DND-41 (cell line): ENCODE measurements at regions not wholly inside any gene's neighbourhood (a gene's known extent, or its start where the extent isn't known, plus 50 kb on each side); places are given as distances from the start of the nearest gene placed in this dataset.
"Not testable (repeated sequence)": the region's sequence is repeated elsewhere in the genome, so short reads cannot be mapped to it uniquely, and the experiment has no call there.

ENCODE experiments used
- ATAC-seq: fragments of 200-7000 bp; cut with Tn5 transposase; 3 replicates; pipeline ENCODE4 v1.9.1; 2021; ENCODE audit warnings: low read depth; ENCODE audit not compliant: insufficient read depth
- DNase-seq: peaks from one replicate; pipeline ENCODE4 v3.0.0-alpha.2; 2020
- H2AFZ ChIP-seq: 2 replicates; pipeline ENCODE4 v1.6.0; 2012; ENCODE audit warnings: low read depth, low read length
- H3K27ac ChIP-seq: 2 replicates; pipeline ENCODE4 v1.5.1; 2012; ENCODE audit warnings: low read length, inconsistent platforms
- H3K27me3 ChIP-seq: fragments of 200-600 bp; sonication (generic); 2 replicates; pipeline ENCODE4 v1.6.0; 2012; ENCODE audit warnings: low read length, mild to moderate bottlenecking, inconsistent platforms; ENCODE audit not compliant: insufficient read depth, poor library complexity
- H3K36me3 ChIP-seq: 2 replicates; pipeline ENCODE4 v1.5.1; 2012; ENCODE audit warnings: low read length, inconsistent platforms; ENCODE audit not compliant: insufficient read depth
- H3K4me1 ChIP-seq: 2 replicates; pipeline ENCODE4 v1.5.1; 2012; ENCODE audit warnings: mild to moderate bottlenecking, low read length; ENCODE audit not compliant: insufficient read depth
- H3K4me2 ChIP-seq: 2 replicates; pipeline ENCODE4 v1.6.0; 2012; ENCODE audit warnings: mild to moderate bottlenecking, moderate library complexity, low read length, inconsistent platforms; ENCODE audit not compliant: insufficient read depth
- H3K4me3 ChIP-seq, 2 experiments: fragments of 200-600 bp in 1 of 2; shearing (Covaris generic) in 1 of 2; 2 replicates each; pipeline ENCODE4 v1.5.1; 2012 to 2016; ENCODE audit warnings: inconsistent platforms in 2 of 2, low read length in 2 of 2, mild to moderate bottlenecking in 2 of 2, low read depth in 1 of 2, moderate library complexity in 1 of 2
- H3K79me2 ChIP-seq: 2 replicates; pipeline ENCODE4 v1.6.0; 2012; ENCODE audit warnings: low read length, inconsistent platforms; ENCODE audit not compliant: insufficient read depth
- H3K9ac ChIP-seq: 2 replicates; pipeline ENCODE4 v1.6.0; 2012; ENCODE audit warnings: low read depth, mild to moderate bottlenecking, inconsistent platforms, low read length, moderate library complexity
- H3K9me3 ChIP-seq: 2 replicates; pipeline ENCODE4 v1.5.1; 2012; ENCODE audit warnings: low read length, moderate library complexity, mild to moderate bottlenecking, inconsistent platforms; ENCODE audit not compliant: insufficient read depth, severe bottlenecking
- H4K20me1 ChIP-seq: 2 replicates; pipeline ENCODE4 v1.6.0; 2012; ENCODE audit warnings: low read length; ENCODE audit not compliant: insufficient read depth
- CTCF ChIP-seq: IDR thresholded peaks from 2 replicates; pipeline ENCODE4 v1.5.1; 2012; ENCODE audit warnings: borderline replicate concordance, low read length, moderate library complexity, mild to moderate bottlenecking; ENCODE audit not compliant: poor library complexity, severe bottlenecking; ENCODE audit errors: extremely low read depth
- EZH2 ChIP-seq: IDR thresholded peaks from 3 replicates; pipeline ENCODE4 v1.6.1; 2012; ENCODE audit warnings: borderline replicate concordance, low read depth, mild to moderate bottlenecking, moderate library complexity, low read length, inconsistent platforms; ENCODE audit not compliant: severe bottlenecking

- Histone ChIP-seq H3K79me2 (no peaks in the 10 kb centered on the region), H3K4me3 (no peak overlapping the region), H3K36me3 (no peaks in the 10 kb centered on the region), H3K27me3 (no peaks in the 10 kb centered on the region), H3K4me2 (no peak overlapping the region), H3K9ac (no peak overlapping the region), H3K9me3 (no peaks in the 10 kb centered on the region), H4K20me1 (no peaks in the 10 kb centered on the region), H2AFZ (no peak overlapping the region), H3K4me1 (no peaks in the 10 kb centered on the region), H3K27ac (no peak overlapping the region)
- DNase-seq: no peak
- TF ChIP-seq CTCF: no peak
- TF ChIP-seq EZH2: no peak
- ATAC-seq: no peak
Measured at GRCh38 chr22:22756109-22756508, 111.7 kb downstream of the GGTLC2 start.

- not testable (repeated sequence) for H3K4me1 ChIP-seq, H3K4me2 ChIP-seq, H4K20me1 ChIP-seq, H3K36me3 ChIP-seq, DNase-seq, H3K27ac ChIP-seq, H3K4me3 ChIP-seq, H3K9ac ChIP-seq, ATAC-seq, H2AFZ ChIP-seq, H3K27me3 ChIP-seq, H3K79me2 ChIP-seq, H3K9me3 ChIP-seq
Measured at GRCh38 chr22:22756551-22757201, 112.3 kb downstream of the GGTLC2 start.

GRCh38 chr22:22758101-22758807, 113.8 kb downstream of the GGTLC2 start:
- H3K9ac ChIP-seq, H3K9me3 ChIP-seq, H3K4me3 ChIP-seq, H3K79me2 ChIP-seq, H3K4me2 ChIP-seq, H3K36me3 ChIP-seq, H4K20me1 ChIP-seq, H3K27me3 ChIP-seq, H3K4me1 ChIP-seq, H2AFZ ChIP-seq, DNase-seq, ATAC-seq, H3K27ac ChIP-seq: not testable (repeated sequence)

GRCh38 chr22:22759371-22759770, 115.0 kb downstream of the GGTLC2 start:
- ATAC-seq (no peak), DNase-seq (no peak)
- Histone ChIP-seq H2AFZ (no peak overlapping the region), H4K20me1 (no peaks in the 10 kb centered on the region), H3K4me2 (no peak overlapping the region), H3K36me3 (no peaks in the 10 kb centered on the region), H3K9ac (no peak overlapping the region), H3K4me3 (no peak overlapping the region), H3K79me2 (no peaks in the 10 kb centered on the region), H3K27ac (no peak overlapping the region), H3K27me3 (no peaks in the 10 kb centered on the region), H3K9me3 (no peaks in the 10 kb centered on the region), H3K4me1 (no peaks in the 10 kb centered on the region)
- TF ChIP-seq CTCF: no peak
- TF ChIP-seq EZH2: no peak
